ENCODE measurements at regions not wholly inside any gene's neighbourhood (a gene's known extent, or its start where the extent isn't known, plus 50 kb on each side); places are given as distances from the start of the nearest gene placed in this dataset.

DNA sequence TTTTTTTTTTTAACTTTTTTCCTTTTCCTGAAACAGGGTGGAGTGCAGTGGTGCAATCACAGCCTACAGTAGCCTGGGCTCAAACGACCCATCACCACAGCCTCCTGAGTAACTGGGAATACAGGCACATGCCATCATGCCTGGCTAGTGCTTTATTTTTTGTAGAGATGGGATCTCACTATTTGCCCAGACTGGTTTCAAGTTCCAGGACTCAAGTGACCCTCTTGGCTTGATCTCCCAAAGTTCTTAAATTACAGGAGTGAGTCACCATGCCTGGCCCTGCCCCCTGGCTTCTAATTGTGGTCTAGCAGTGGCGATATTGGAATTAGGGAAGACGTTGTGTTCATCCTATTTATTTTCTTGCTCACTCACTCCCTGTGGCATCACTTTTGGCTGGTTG, 1138.4 kb downstream of the SI start:
- peak; percentile 94 for ATAC-seq

More for the DNA sequence above, 1138.4 kb downstream of the SI start:
- peak overlapping the region; percentile 58 for H3K4me2 ChIP-seq (ENCODE audit: low read length)
- ChIA-PET CTCF (interaction anchor here (1.0 kb wide), 1 partner anchor 11 kb away, joined by 3 read pairs; no protein-coding TSS in a partner anchor), POLR2A (no interaction called here), RAD21 (ENCODE audit: low non-redundant PET in 1 of 2, low total read pairs in 2 of 2, uncharacterized antibody in 2 of 2, unreplicated experiment in 2 of 2) (no interaction called here)
- no peaks in the 10 kb centered on the region for H4K20me1 ChIP-seq (ENCODE audit: insufficient read depth)
- TF ChIP-seq FOSL1 (IDR thresholded peaks at IDR 0.05; ENCODE audit: low read depth), result peak; percentile 56
- TF ChIP-seq JUND (IDR thresholded peaks at IDR 0.05), result peak; percentile 63
- TF ChIP-seq, protein P1, sequence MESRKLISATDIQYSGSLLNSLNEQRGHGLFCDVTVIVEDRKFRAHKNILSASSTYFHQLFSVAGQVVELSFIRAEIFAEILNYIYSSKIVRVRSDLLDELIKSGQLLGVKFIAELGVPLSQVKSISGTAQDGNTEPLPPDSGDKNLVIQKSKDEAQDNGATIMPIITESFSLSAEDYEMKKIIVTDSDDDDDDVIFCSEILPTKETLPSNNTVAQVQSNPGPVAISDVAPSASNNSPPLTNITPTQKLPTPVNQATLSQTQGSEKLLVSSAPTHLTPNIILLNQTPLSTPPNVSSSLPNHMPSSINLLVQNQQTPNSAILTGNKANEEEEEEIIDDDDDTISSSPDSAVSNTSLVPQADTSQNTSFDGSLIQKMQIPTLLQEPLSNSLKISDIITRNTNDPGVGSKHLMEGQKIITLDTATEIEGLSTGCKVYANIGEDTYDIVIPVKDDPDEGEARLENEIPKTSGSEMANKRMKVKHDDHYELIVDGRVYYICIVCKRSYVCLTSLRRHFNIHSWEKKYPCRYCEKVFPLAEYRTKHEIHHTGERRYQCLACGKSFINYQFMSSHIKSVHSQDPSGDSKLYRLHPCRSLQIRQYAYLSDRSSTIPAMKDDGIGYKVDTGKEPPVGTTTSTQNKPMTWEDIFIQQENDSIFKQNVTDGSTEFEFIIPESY (IDR thresholded peaks at IDR 0.05; ENCODE audit: extremely low read depth, insufficient replicate concordance, low read length), result no peak
- TF ChIP-seq CTCF (IDR thresholded peaks at IDR 0.05 in 2 of 3, conservative IDR thresholded peaks at IDR 0.05 in 1 of 3; ENCODE audit: borderline replicate concordance in 1 of 3, insufficient read depth in 1 of 3, low read depth in 2 of 3, low read length in 2 of 3), result peak; percentile 14 to 60 (median 42); a peak in 4 of 6 replicates
- TF ChIP-seq ZFX (IDR thresholded peaks at IDR 0.05), result no peak
- no peak for TF ChIP-seq POLR2AphosphoS5 (IDR thresholded peaks at IDR 0.05; ENCODE audit: low read depth, low read length)
- TF ChIP-seq EGR1 (IDR thresholded peaks at IDR 0.05; ENCODE audit: low read depth), result no peak
- TF ChIP-seq RAD21 (IDR thresholded peaks at IDR 0.05; ENCODE audit: low read depth), result 0 out of 2 replicates have a peak, but pooled peaks have one; percentile 15
- no peaks in the 10 kb centered on the region for H3K79me2 ChIP-seq (ENCODE audit: insufficient read depth, low read length)
- H2AFZ ChIP-seq (ENCODE audit: low read depth, low read length, poor library complexity, severe bottlenecking), result peak overlapping the region; percentile 97
- no peak overlapping the region for H3K27ac ChIP-seq (ENCODE audit: low read depth, low read length)
- no peaks in the 10 kb centered on the region for H3K27me3 ChIP-seq (ENCODE audit: insufficient read depth, low read length)
- peak; percentile 54 for DNase-seq (ENCODE audit: low read depth, low spot score)
- BruUV-seq (replicated peaks), result no TSS peak
- peaks cover 7 to 13% of the 10 kb centered on the region in 2 experiments; a peak in 3 of 4 replicates for H3K4me1 ChIP-seq (ENCODE audit: control insufficient read depth in 1 of 2, insufficient read depth in 2 of 2, low read length in 2 of 2)
- H3K36me3 ChIP-seq (ENCODE audit: control insufficient read depth in 1 of 2, insufficient read depth in 2 of 2, low read length in 2 of 2), result no peaks in the 10 kb centered on the region
- intact Hi-C loops (cut with micrococcal nuclease), result no loop called here
- no peaks in the 10 kb centered on the region for H3K9me2 ChIP-seq (ENCODE audit: insufficient read depth)
- H3K4me3 ChIP-seq (replicated peaks in 1 of 2; ENCODE audit: low read depth in 1 of 2, low read length in 2 of 2), result no peak overlapping the region; a peak in 1 of 4 replicates
- no peak overlapping the region for H3K9ac ChIP-seq (ENCODE audit: low read length)
- 0 out of 4 replicates have a peak, but pooled peaks cover 0 to 3% of the 10 kb centered on the region in 2 experiments for H3K9me3 ChIP-seq (ENCODE audit: control insufficient read depth in 1 of 2, insufficient read depth in 1 of 2, low read depth in 1 of 2, low read length in 2 of 2)

Data from HCT116 (cell line).